ENCODE measurements at regions not wholly inside any gene's neighbourhood (a gene's known extent, or its start where the extent isn't known, plus 50 kb on each side); places are given as distances from the start of the nearest gene placed in this dataset.

DNA sequence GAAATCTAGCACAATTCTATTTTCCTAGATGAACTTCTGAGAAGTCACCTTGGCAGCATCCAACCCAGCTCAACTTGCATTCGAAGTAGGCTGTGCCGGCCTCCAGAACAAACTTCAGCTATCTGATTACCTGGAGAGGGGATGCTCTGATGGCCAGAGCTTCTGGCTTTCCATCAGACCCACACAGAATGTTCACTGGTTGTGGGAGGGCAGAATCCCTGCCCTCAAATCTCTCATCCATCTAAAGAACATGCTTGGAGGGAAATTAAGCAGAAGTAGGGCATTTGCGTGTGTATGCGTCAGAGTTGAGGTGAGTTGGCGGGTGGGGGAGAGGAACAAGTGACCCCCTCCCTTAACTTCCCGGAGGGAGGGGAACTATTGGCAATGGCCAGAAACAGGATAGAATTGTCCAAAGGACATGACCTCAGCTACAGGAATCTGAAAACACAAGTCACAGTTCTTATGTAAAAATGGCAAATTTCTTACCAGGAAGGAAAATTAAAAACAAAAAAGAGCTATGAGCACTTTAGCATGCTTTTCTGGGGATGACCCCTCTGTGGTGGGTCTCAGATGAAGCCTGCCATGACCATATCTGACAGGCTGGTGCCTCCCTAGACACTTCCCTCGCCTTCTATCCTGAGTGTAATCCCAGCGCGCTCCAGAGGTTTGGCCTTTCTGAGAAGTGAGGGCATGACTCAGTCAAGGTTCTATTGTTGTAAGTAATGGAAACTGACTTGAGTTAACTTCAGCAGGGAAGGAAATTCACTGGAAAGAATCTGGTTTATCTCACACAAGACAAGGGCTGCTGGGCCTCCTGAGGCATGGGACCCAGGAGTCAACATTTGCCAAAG lies 278.8 kb downstream of the RPS24 start:
- ATAC-seq (replicated peaks), result no peak
- Mint-ChIP-seq H3K36me3 (ENCODE audit: low read depth) (no peaks in the 10 kb centered on the region), H3K27me3 (peaks cover 3% of the 10 kb centered on the region), H3K4me1 (no peaks in the 10 kb centered on the region), H3K9me3 (no peaks in the 10 kb centered on the region), H3K4me3 (no peak overlapping the region), H3K27ac (no peak overlapping the region)

DNA sequence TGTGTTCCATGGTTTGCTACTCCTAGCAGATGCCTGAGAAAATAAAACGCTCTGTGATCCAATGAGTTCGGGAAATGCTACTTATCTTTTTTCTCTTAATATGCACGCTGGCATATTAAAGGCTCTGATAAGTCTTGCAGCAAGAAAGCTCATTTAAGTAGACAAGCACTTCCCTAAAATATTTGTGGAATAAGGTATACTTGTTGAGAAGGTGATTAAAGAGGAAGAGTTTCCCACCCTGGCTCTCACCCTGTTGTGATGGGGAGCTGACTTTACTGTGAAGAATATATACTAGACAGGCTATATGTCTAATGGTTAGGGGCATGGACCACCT lies 279.4 kb downstream of the RPS24 start:
- no peaks in the 10 kb centered on the region for H3K36me3 Mint-ChIP-seq (ENCODE audit: low read depth)
- H3K4me1 Mint-ChIP-seq, result no peaks in the 10 kb centered on the region
- H3K9me3 Mint-ChIP-seq, result no peaks in the 10 kb centered on the region
- H3K27me3 Mint-ChIP-seq, result peaks cover 3% of the 10 kb centered on the region
- H3K27ac Mint-ChIP-seq, result no peak overlapping the region
- ATAC-seq (replicated peaks), result no peak
- no peak overlapping the region for H3K4me3 Mint-ChIP-seq

DNA sequence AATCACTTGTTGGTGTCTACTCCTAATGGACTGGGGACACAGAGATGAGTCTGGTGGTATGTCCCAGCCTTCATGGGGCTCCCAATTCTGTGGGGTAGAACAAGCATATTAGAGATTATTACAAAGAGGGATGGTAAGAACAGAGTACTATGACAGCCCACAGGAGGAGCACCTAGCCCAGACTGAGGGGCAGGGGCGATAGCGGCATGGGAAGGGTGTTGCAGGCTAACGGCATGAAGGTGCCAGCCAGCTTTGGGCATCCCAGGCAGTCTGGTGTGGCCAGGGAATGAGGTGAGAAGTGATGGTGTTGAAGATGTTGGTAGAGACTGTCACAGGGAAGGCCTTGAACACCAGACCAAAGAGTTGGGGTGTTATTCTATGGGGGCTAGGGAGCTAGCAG lies 280.0 kb downstream of the RPS24 start:
- peaks cover 3% of the 10 kb centered on the region for H3K27me3 Mint-ChIP-seq
- H3K4me1 Mint-ChIP-seq, result no peaks in the 10 kb centered on the region
- H3K36me3 Mint-ChIP-seq (ENCODE audit: low read depth), result no peaks in the 10 kb centered on the region
- ATAC-seq (replicated peaks), result no peak
- no peak overlapping the region for H3K27ac Mint-ChIP-seq
- H3K9me3 Mint-ChIP-seq, result no peaks in the 10 kb centered on the region
- no peak overlapping the region for H3K4me3 Mint-ChIP-seq

DNA sequence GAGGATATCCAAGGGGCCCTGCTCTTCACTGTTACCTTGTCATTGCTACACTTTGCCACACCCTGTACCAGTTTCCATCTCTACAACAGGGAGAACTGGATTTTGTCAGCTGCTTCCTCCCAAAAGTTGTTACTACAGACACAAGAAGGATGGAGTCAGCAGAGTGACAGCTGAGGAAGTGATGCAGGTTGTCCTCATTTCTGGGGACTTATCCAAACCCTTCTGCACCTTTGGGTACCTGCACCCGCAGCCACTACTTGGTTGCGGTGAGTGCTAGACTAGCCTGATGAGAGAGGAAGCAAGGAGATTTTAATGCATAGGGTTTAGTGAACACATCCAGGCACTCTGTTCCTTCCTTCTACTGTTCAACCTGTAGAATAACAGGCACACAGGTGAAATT lies 281.0 kb downstream of the RPS24 start:
- Mint-ChIP-seq H3K4me1 (no peaks in the 10 kb centered on the region), H3K27ac (no peak overlapping the region), H3K9me3 (no peaks in the 10 kb centered on the region), H3K36me3 (ENCODE audit: low read depth) (no peaks in the 10 kb centered on the region), H3K27me3 (peaks cover 3% of the 10 kb centered on the region), H3K4me3 (no peak overlapping the region)
- no peak for ATAC-seq (replicated peaks)

DNA sequence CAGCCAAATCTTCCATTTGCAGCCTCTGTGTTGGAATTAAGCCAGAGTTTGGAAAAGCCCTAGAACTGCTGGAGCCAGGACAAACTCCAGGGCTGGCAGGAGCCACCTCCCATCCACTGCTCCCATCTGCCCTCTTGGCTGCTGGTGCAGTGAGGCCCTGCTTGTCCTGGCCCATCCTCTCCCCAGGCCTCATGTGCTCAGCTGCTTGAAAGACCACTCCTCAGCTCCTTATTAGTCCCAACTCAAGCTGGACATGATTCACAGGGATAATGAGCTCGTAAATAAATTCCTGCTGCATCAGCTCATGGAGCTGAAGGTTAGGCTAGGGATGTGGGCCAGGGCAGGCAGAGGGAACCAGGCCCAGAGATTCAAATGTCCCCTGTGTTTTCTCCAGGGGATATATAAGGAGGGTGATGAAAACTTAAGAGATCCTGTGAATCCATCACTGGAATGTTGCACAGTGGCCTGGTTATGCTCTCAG lies 282.8 kb downstream of the RPS24 start:
- H3K4me3 Mint-ChIP-seq, result no peak overlapping the region
- no peaks in the 10 kb centered on the region for H3K9me3 Mint-ChIP-seq
- H3K36me3 Mint-ChIP-seq (ENCODE audit: low read depth), result no peaks in the 10 kb centered on the region
- H3K27ac Mint-ChIP-seq, result no peak overlapping the region
- peaks cover 14% of the 10 kb centered on the region for H3K4me1 Mint-ChIP-seq
- no peak for ATAC-seq (replicated peaks)
- peaks cover 3% of the 10 kb centered on the region for H3K27me3 Mint-ChIP-seq

DNA sequence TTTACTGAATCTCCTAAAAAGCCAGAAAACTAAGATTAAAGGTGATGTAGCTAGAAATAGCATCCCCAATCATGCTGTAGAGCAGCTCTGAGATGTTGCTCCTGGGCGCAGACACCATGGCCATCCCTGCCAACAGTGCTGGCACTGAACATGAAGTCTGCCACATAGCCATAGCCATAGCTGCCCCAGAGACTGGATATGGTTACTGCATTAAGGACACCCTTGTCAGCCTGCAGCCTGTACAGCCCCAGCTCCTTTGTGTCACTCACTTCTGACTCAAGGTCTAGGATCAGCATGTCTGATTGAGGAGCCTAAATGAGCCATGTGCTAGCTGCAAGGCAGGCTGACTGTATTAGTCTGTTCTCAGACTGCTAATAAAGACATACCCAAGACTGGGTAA lies 284.6 kb downstream of the RPS24 start:
- Mint-ChIP-seq H3K9me3 (no peaks in the 10 kb centered on the region), H3K4me1 (peaks cover 17% of the 10 kb centered on the region), H3K27me3 (peaks cover 3% of the 10 kb centered on the region), H3K36me3 (ENCODE audit: low read depth) (no peaks in the 10 kb centered on the region), H3K27ac (no peak overlapping the region), H3K4me3 (no peak overlapping the region)
- ATAC-seq (replicated peaks), result no peak

DNA sequence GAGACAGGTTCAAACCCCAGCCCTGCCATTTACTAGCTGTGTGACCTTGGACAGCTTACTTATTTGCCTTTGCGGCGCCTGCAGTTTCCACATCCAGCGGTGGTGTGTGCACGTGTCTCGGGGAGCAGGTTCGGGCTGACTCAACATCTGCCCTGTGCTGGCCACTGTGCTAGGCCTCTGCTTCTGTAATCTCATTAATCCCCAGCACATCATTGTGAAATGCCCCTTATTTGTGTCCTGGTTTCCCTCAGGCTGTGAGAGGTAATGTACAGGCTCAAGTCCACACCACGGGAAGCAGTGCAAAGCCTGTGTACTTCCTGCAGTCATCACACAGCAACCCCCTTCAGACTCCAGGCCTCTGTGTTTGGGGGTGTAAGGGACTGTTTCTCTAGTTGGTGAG lies 285.7 kb downstream of the RPS24 start:
- no peak for ATAC-seq (replicated peaks)
- Mint-ChIP-seq H3K4me3 (no peak overlapping the region), H3K36me3 (ENCODE audit: low read depth) (no peaks in the 10 kb centered on the region), H3K4me1 (peaks cover 20% of the 10 kb centered on the region), H3K27me3 (no peaks in the 10 kb centered on the region), H3K27ac (no peak overlapping the region), H3K9me3 (no peaks in the 10 kb centered on the region)

DNA sequence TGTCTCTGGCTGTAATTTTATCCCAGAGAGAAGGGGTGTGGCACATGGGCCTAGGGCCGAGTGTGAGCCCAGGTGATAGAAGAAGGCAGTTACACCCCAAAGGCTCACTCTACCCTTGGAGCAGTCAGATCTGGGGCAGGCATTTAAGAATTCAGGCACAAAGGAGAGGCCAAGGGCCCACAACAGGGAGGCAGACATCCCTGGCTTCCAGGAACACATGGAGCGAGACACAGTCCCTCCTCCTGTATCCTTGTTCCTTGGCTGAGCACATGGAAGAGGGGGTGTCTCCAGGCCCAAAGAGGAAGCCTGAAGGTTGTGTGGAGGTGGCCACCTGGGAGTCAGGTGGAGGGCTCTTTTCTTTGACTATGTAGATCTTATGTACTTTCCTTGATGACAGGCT lies 286.2 kb downstream of the RPS24 start:
- Mint-ChIP-seq H3K27me3 (no peaks in the 10 kb centered on the region), H3K36me3 (ENCODE audit: low read depth) (no peaks in the 10 kb centered on the region), H3K9me3 (no peaks in the 10 kb centered on the region), H3K27ac (peak overlapping the region; percentile 67), H3K4me3 (peak overlapping the region; percentile 37), H3K4me1 (peaks cover 20% of the 10 kb centered on the region)
- ATAC-seq (replicated peaks), result no peak

DNA sequence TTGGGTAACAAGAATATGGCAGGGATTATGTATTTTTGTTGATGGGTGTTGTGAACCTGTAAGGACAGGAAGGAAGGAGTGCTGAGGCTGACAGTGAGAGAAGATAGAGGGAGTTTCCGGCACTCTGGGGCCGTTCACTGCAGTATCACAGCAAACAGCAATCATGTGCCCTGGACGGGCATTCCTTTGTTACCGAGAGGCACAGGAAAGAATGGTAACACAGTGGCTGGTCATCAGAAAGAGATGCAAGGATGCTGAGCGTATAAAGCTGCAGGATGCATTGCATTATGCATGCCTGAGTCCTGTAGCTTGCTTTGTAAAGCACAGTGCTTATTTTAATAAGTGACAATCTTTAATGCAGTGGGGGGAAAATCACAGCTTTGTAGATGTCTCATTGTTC lies 286.8 kb downstream of the RPS24 start:
- H3K4me3 Mint-ChIP-seq, result peak overlapping the region; percentile 37
- H3K27me3 Mint-ChIP-seq, result no peaks in the 10 kb centered on the region
- no peaks in the 10 kb centered on the region for H3K9me3 Mint-ChIP-seq
- peak; percentile 51 for ATAC-seq (replicated peaks)
- peak overlapping the region; percentile 67 for H3K27ac Mint-ChIP-seq
- peaks cover 20% of the 10 kb centered on the region for H3K4me1 Mint-ChIP-seq
- no peaks in the 10 kb centered on the region for H3K36me3 Mint-ChIP-seq (ENCODE audit: low read depth)

DNA sequence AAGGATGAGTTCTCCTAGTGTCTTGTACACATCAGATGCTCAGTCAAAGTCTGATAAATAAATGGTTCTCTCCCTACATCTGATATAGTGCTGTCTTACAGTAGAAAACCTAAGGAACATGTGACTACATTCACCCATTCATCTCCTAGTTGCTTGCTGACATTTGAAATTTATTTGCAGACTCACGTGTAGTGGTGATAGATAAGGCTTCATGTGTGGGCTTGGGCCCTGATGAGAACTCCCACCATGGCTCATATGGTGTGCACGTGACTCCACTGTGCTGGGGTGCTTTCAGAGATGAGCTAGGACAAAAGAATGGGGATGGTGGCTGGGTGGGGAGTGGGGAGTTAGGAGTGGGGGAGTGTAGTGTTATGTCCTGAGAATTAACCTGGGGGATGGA lies 287.3 kb downstream of the RPS24 start:
- Mint-ChIP-seq H3K4me1 (peaks cover 20% of the 10 kb centered on the region), H3K27me3 (no peaks in the 10 kb centered on the region), H3K27ac (peak overlapping the region; percentile 67), H3K4me3 (no peak overlapping the region), H3K36me3 (ENCODE audit: low read depth) (no peaks in the 10 kb centered on the region), H3K9me3 (no peaks in the 10 kb centered on the region)
- no peak for ATAC-seq (replicated peaks)

DNA sequence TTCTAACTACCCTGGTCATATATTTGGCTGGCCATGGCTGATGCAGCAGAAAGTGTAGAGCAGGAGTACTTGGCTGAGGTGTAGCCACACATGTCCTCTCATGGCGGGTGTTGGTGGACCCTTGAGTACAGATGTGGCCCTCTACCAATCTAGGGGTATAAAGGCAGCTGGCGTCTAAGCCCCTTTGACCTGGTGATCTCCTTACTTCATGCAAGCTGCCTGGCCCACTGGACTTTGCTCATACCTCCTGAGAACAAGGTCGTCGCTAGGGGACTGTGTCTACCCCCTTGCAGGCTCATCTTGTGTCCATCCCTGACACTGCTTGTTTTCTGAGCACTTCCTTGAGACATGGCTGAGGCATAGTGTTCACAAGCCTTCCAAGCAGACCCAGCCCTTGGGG lies 287.8 kb downstream of the RPS24 start:
- no peaks in the 10 kb centered on the region for H3K27me3 Mint-ChIP-seq
- H3K4me1 Mint-ChIP-seq, result peaks cover 20% of the 10 kb centered on the region
- H3K4me3 Mint-ChIP-seq, result no peak overlapping the region
- no peak for ATAC-seq (replicated peaks)
- peak overlapping the region; percentile 67 for H3K27ac Mint-ChIP-seq
- peaks cover 2% of the 10 kb centered on the region for H3K9me3 Mint-ChIP-seq
- no peaks in the 10 kb centered on the region for H3K36me3 Mint-ChIP-seq (ENCODE audit: low read depth)

DNA sequence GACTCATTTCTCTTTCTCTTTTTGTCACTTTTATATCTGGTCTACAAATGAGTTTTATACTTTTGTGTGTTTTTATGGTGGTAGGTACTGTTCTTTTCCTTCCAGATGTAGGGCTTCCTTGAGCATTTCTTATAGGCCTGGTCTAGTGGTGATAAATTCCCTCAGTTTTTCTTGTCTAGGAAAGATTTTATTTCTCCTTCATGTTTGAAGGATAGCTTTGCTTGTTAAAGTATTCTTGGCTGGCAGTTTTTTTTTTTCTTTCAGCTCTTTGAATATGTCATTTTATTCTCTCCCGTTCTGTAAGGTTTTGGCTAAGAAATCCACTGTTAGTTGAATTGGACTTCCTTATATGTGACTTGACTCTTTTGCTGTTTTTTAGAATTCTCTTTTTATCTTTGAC lies 292.7 kb downstream of the RPS24 start:
- no peaks in the 10 kb centered on the region for H3K36me3 Mint-ChIP-seq (ENCODE audit: low read depth)
- H3K27ac Mint-ChIP-seq, result no peak overlapping the region
- peaks cover 7% of the 10 kb centered on the region for H3K4me1 Mint-ChIP-seq
- H3K27me3 Mint-ChIP-seq, result peaks cover 6% of the 10 kb centered on the region
- H3K9me3 Mint-ChIP-seq, result peaks cover 11% of the 10 kb centered on the region
- ATAC-seq (replicated peaks), result no peak
- no peak overlapping the region for H3K4me3 Mint-ChIP-seq

DNA sequence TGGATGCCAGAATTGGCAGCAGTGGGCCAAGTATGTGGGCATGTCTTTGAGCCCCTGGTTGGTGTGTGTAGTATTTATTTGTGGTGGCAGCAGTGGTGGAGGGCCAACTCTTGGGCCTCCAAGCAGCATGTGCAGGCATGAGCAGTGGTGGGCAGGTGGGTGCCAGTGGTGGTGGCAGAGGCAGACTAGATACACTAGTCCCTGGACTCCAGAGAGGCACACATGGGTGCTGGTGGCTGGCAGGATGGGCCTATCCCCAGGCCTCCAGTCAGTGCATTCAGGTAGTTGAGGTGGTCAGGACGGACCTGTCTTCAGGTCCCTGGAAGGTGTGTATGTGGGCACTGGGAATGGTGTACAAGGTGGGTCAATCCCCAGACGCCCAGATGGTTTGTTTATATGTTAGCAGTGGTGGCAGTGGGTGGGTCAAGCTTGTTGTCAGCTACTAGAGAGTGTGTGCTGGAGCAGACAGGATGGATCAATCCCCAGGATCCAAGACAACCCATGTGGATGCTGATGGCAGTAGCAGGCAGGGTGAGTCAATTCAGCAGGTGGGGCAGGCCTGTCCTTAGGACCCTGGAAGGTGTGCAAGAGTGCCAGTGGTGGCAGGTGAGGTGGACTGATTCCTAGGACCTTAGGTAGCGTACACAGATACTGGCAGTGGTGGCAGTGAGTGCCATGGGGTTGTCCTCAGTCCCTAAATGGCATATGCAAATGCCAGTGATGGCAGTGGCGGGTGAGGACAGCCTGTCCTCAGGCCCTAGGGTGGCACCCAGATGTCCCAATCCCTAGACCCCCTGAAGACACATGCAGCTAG lies 294.3 kb downstream of the RPS24 start:
- Mint-ChIP-seq H3K4me1 (peaks cover 6% of the 10 kb centered on the region), H3K36me3 (ENCODE audit: low read depth) (no peaks in the 10 kb centered on the region), H3K4me3 (no peak overlapping the region), H3K27me3 (peaks cover 7% of the 10 kb centered on the region), H3K27ac (no peak overlapping the region), H3K9me3 (peaks cover 11% of the 10 kb centered on the region)
- no peak for ATAC-seq (replicated peaks)

DNA sequence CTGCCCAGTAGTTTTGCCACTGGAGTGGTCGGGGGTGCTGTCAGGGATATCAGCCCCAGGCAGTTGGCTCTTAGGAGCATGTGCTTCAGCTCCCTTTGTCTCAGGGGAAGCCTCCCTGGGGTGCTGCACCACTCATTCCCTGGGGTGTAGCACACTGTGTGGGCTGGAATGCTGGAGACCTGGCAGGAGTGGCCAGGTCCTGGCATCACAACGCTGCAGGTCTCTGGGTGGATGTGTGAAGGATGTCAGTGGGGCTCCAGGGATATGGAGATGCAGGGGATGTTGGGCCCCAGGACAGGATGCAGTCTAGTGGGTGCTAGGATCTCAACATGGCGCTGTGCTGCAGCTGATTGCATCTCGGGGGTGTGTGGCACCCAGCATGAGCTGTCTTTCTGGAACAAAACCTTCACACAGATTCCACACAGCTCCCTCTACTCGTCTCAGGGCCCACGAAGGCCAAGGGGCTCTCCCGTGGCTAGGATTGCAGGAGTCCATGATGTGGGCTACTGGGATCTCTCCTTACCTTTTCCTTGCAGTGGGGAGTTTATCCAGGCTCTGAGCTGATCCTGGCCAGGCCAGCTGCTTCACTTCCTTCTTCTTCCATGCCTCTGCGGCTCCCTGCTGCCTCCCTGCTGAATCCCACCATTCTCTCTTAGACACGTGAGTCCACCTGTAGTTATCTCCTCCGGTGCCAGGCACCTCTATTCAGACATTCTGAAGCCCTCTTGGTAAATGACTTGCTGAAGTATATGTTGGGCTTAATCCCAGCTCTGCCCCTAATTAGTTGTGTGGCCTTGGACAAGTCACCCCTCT lies 295.1 kb downstream of the RPS24 start:
- peaks cover 7% of the 10 kb centered on the region for H3K27me3 Mint-ChIP-seq
- H3K4me3 Mint-ChIP-seq, result no peak overlapping the region
- peaks cover 11% of the 10 kb centered on the region for H3K9me3 Mint-ChIP-seq
- no peaks in the 10 kb centered on the region for H3K36me3 Mint-ChIP-seq (ENCODE audit: low read depth)
- no peak overlapping the region for H3K27ac Mint-ChIP-seq
- ATAC-seq (replicated peaks), result no peak
- no peaks in the 10 kb centered on the region for H3K4me1 Mint-ChIP-seq

All from activated T-helper 17 cell treated with anti-CD3 and anti-CD28 coated beads, Interleukin-2, amount 50 U/mL, for 72 hours (primary cell).